HS-5 (cell line): ENCODE measurements at regions not wholly inside any gene's neighbourhood (a gene's known extent, or its start where the extent isn't known, plus 50 kb on each side); places are given as distances from the start of the nearest gene placed in this dataset.
"Not testable (repeated sequence)": the region's sequence is repeated elsewhere in the genome, so short reads cannot be mapped to it uniquely, and the experiment has no call there.

Source experiments
- DNase-seq: peaks from one replicate; pipeline ENCODE4 v3.0.0-alpha.2; 2012; ENCODE audit warnings: low read depth

DNA sequence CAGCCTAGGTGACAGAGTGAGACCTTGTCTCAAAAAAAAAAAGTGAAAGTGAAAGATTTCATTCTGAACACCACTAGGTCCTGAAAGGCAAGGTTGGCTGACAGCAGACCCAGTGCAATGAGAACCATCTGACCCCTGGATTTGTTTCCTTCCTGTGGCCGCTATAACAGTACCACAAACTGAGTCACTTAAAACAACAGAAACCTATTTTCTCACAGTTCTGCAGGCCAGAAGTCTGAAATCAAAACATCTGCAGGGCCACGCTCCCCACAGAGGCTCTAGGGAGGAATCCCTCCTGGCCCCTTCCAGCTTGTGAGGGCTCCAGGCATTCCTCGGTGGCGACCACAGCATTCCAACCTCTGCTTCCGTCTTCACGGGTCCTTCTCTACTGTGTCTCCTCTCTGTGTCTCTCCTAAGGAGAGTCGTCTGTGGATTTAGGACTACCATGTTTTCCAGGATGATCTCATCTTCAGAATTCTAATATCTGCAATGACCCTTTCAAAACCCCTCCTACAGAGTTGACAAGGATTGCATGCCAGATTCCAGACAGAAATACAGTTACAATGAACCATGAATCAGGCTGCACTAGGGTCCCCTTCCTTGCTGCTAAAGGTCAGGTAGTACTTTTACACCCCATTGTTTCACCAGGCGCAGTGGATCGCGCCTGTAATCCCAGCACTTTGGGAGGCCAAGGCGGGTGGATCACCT is 78.0 kb upstream of the ADGRL1 start:
- peak; percentile 75 for DNase-seq

- not testable (repeated sequence) for DNase-seq
These were observed 73.3 kb upstream of the ADGRL1 start for GRCh38 chr19:14279270-14279669.

GRCh38 chr19:14277608-14278007 is 71.6 kb upstream of the ADGRL1 start:
- no peak for DNase-seq

DNA sequence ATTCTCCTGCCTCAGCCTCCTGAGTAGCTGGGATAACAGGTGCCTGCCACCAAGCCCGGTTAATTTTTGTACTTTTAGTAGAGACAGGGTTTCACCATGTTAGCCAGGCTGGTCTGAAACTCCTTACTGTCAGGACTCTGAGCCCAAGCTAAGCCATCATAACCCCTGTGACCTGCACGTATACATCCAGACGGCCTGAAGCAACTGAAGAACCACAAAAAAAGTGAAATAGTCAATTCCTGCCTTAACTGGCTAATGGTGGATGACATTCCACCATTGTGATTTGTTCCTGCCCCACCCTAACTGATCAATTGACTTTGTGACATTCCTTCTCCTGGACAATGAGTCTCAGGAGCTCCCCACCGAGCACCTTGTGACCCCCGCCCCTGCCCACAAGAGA is 69.9 kb upstream of the ADGRL1 start:
- DNase-seq: not testable (repeated sequence)

- no peak for DNase-seq
These were observed 66.7 kb upstream of the ADGRL1 start for GRCh38 chr19:14272623-14273022.

GRCh38 chr19:14271840-14272239 is 65.9 kb upstream of the ADGRL1 start:
- no peak for DNase-seq

DNA sequence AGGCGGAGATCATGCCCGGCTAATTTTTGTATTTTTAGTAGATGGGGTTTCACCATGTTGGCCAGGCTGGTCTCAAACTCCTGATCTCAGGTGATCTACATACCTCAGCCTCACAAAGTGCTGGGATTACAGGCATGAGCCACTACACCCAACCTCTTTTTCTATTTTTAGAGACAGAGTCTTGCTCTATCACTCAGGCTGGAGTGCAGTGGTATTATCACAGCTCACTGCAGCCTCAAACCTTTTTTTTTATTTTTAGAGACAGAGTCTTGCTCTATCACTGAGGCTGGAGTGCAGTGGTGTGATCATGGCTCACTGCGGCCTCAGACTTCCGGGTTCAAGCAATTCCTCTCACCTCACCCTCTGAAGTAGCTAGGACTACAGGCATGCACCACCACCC is 64.6 kb upstream of the ADGRL1 start:
- DNase-seq: not testable (repeated sequence)

DNA sequence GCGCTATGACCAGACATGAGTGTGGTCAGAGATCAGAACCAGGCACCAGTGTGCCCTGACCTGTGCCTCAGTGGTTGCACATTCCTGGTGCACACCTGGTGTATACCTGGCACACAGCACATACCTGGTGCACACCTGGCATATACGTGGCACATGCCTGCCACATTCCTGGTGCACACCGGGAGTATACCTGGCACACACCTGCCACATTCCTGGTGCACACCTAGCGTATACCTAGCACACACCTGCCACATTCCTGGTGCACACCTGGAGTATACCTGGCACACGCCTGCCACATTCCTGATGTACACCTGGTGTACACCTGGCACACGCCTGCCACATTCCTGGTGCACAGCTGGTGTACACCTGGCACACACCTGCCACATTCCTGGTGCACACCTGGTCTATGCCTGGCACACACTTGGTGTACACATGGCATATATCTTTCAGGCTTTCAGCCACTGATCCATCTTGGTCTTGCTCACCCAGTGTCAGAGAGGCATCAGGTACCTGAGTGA is 61.3 kb upstream of the ADGRL1 start:
- no peak for DNase-seq

GRCh38 chr19:14266208-14266607 is 60.2 kb upstream of the ADGRL1 start:
- DNase-seq: not testable (repeated sequence)

- no peak for DNase-seq
These were observed 59.5 kb upstream of the ADGRL1 start for GRCh38 chr19:14265290-14266036.

GRCh38 chr19:14255902-14256649 is 50.1 kb upstream of the ADGRL1 start:
- DNase-seq: peak; percentile 8
